PC-3 (cell line): ENCODE measurements at regions not wholly inside any gene's neighbourhood (a gene's known extent, or its start where the extent isn't known, plus 50 kb on each side); places are given as distances from the start of the nearest gene placed in this dataset.

Experiments used
- ATAC-seq: fragments of 200-7000 bp; cut with Tn5 transposase; 2 replicates; pipeline ENCODE4 v1.9.1; 2020; ENCODE audit warnings: mild to moderate bottlenecking, moderate library complexity
- BruUV-seq: library from RNA; stranded (reverse); fragments of 400-500 nt; replicated peaks from 2 replicates; lab custom pipeline; 2021; lab: Mats Ljungman, UMichigan
- CTCF ChIA-PET: fragments of 300-600 bp; sonication (Branson Sonifier 250); formaldehyde crosslinking; loops from one replicate; lab custom pipeline; 2022; ENCODE audit warnings: antibody characterized with exemption; lab: Charles Lee
- POLR2A ChIA-PET: fragments of 300-600 bp; sonication (Branson Sonifier 250); formaldehyde crosslinking; loops from one replicate; lab custom pipeline; 2022; ENCODE audit warnings: antibody characterized with exemption; ENCODE audit not compliant: unreplicated experiment; lab: Charles Lee
- DNase-seq: peaks from one replicate; pipeline ENCODE4 v3.0.0-alpha.2; 2015
- H2AFZ ChIP-seq: fragments of 300-600 bp; sonication (generic); 2 replicates; pipeline ENCODE4 v1.6.0; 2016; ENCODE audit warnings: antibody characterized with exemption, low read length
- H3F3A ChIP-seq: fragments of 300-600 bp; sonication (generic); one replicate; pipeline ENCODE4 v1.6.0; 2017; ENCODE audit warnings: antibody characterized with exemption, low read length, control low read depth, mild to moderate bottlenecking; ENCODE audit not compliant: unreplicated experiment
- H3K27ac ChIP-seq: fragments of 300-600 bp; sonication (generic); 2 replicates; pipeline ENCODE4 v1.5.1; 2016; ENCODE audit warnings: mild to moderate bottlenecking, low read length
- H3K27me3 ChIP-seq: fragments of 300-600 bp; sonication (generic); 2 replicates; pipeline ENCODE4 v1.6.1; 2016; ENCODE audit warnings: low read length, mixed read lengths
- H3K36me3 ChIP-seq: fragments of 300-600 bp; sonication (generic); 2 replicates; pipeline ENCODE4 v1.6.1; 2016; ENCODE audit warnings: low read depth, mixed run types, low read length, mixed read lengths
- H3K4me1 ChIP-seq: fragments of 300-600 bp; sonication (generic); 2 replicates; pipeline ENCODE4 v1.5.1; 2016; ENCODE audit warnings: low read length; ENCODE audit not compliant: insufficient read depth
- H3K4me2 ChIP-seq: fragments of 300-600 bp; sonication (generic); 2 replicates; pipeline ENCODE4 v1.6.0; 2016; ENCODE audit warnings: low read length
- H3K4me3 ChIP-seq: fragments of 300-600 bp; sonication (generic); 2 replicates; pipeline ENCODE4 v1.5.1; 2016; ENCODE audit warnings: mild to moderate bottlenecking, low read length, mixed read lengths
- H3K79me2 ChIP-seq: fragments of 300-600 bp; sonication (generic); 2 replicates; pipeline ENCODE4 v1.6.1; 2017; ENCODE audit warnings: low read length, mixed read lengths
- H3K9ac ChIP-seq: fragments of 300-600 bp; sonication (generic); 2 replicates; pipeline ENCODE4 v1.6.0; 2016; ENCODE audit warnings: mild to moderate bottlenecking, low read length
- H3K9me2 ChIP-seq: fragments of 300-600 bp; sonication (generic); replicated peaks from 2 replicates; pipeline ENCODE4 v1.6.1; 2016; ENCODE audit warnings: mixed run types, low read length, mixed read lengths
- H3K9me3 ChIP-seq: fragments of 300-600 bp; sonication (generic); 2 replicates; pipeline ENCODE4 v1.6.1; 2016; ENCODE audit warnings: low read length, mixed read lengths
- H4K20me1 ChIP-seq: fragments of 300-600 bp; sonication (generic); 2 replicates; pipeline ENCODE4 v1.6.1; 2016; ENCODE audit warnings: low read length, mixed read lengths
- EZH2 ChIP-seq: fragments of 300-600 bp; sonication (generic); IDR thresholded peaks from one replicate; pipeline ENCODE4 v1.6.1; 2017; ENCODE audit warnings: antibody characterized with exemption, mild to moderate bottlenecking, low read length; ENCODE audit not compliant: unreplicated experiment
- EZH2phosphoT487 ChIP-seq: fragments of 300-600 bp; sonication (generic); IDR thresholded peaks from 2 replicates; pipeline ENCODE4 v1.6.1; 2018; ENCODE audit warnings: mild to moderate bottlenecking, antibody characterized with exemption, low read length, borderline replicate concordance
- intact Hi-C: fragments of 100-400 bp; cut with micrococcal nuclease; formaldehyde crosslinking; loops from 2 replicates; pipeline ENCODE4 v1.9.0; 2023
- TF ChIP-seq, protein P1 (sequence below): fragments of 300-600 bp; sonication (generic); conservative IDR thresholded peaks from 2 replicates; pipeline ENCODE4 v1.5.1; 2017; ENCODE audit warnings: antibody characterized with exemption, low read depth, mild to moderate bottlenecking, low read length

DNA sequence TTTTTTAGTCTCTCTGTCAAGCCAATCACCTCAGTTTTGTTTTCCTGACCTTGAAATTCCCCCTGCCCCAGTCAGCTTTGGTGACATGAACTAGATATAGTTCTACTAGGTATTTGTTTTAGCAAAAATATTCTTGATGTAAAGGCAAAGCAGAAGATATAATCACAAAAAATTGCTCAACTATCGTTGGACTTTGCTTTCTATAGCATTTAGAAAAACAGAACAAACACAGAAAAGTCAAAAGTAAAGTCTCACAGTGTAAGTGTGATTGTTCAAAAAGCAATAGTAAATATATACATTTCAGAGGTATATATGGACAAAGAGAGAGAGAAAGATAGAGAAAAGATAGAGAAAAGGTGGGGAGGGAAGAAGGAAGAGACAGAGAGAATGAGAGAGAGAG is 305.9 kb downstream of the ADGRL2 start:
- Histone ChIP-seq H4K20me1 (no peaks in the 10 kb centered on the region), H3K4me2 (no peak overlapping the region), H3K4me1 (no peaks in the 10 kb centered on the region), H3K27ac (no peak overlapping the region), H3F3A (no peaks in the 10 kb centered on the region), H3K27me3 (no peaks in the 10 kb centered on the region), H3K9me3 (no peaks in the 10 kb centered on the region), H3K36me3 (no peaks in the 10 kb centered on the region), H3K9me2 (no peaks in the 10 kb centered on the region), H3K79me2 (no peaks in the 10 kb centered on the region), H3K4me3 (no peak overlapping the region), H2AFZ (no peak overlapping the region), H3K9ac (no peak overlapping the region)
- DNase-seq (no peak), ATAC-seq (no peak)
- ChIA-PET POLR2A (interaction anchor here (0.6 kb wide), 1 partner anchor 11 kb away, joined by 3 read pairs; no protein-coding TSS in a partner anchor), CTCF (no interaction called here)
- no TSS peak for BruUV-seq
- intact Hi-C loops, result no loop called here
- TF ChIP-seq, protein P1, sequence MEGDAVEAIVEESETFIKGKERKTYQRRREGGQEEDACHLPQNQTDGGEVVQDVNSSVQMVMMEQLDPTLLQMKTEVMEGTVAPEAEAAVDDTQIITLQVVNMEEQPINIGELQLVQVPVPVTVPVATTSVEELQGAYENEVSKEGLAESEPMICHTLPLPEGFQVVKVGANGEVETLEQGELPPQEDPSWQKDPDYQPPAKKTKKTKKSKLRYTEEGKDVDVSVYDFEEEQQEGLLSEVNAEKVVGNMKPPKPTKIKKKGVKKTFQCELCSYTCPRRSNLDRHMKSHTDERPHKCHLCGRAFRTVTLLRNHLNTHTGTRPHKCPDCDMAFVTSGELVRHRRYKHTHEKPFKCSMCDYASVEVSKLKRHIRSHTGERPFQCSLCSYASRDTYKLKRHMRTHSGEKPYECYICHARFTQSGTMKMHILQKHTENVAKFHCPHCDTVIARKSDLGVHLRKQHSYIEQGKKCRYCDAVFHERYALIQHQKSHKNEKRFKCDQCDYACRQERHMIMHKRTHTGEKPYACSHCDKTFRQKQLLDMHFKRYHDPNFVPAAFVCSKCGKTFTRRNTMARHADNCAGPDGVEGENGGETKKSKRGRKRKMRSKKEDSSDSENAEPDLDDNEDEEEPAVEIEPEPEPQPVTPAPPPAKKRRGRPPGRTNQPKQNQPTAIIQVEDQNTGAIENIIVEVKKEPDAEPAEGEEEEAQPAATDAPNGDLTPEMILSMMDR, result no peak
- TF ChIP-seq EZH2phosphoT487 (no peak), EZH2 (no peak)

DNA sequence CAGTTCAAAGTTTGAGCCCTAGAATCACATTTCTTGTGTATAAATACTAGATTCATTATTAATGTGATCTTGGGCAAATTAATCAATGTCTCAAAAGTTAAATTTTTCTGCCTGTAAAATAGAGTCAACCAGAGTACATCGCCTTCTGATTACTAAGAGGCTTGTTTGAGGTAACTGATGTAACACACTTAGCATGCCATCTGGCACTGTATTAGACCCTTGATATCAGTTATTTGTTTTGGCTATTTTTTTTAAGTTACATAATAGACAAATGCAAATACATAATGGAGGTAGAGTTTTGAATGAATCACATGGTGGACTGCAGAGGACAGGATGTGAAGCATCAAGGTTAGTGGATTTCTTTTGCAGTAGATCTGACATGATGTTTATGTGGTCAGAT is 298.4 kb downstream of the ADGRL2 start:
- intact Hi-C loops, result no loop called here
- Histone ChIP-seq H3K4me2 (no peak overlapping the region), H3K9ac (no peak overlapping the region), H3K79me2 (no peaks in the 10 kb centered on the region), H2AFZ (no peak overlapping the region), H4K20me1 (no peaks in the 10 kb centered on the region), H3F3A (no peaks in the 10 kb centered on the region), H3K9me3 (no peaks in the 10 kb centered on the region), H3K4me3 (no peak overlapping the region), H3K27ac (no peak overlapping the region), H3K27me3 (peaks cover 20% of the 10 kb centered on the region; the same call in 1 of the 2 replicates), H3K4me1 (no peaks in the 10 kb centered on the region), H3K9me2 (no peaks in the 10 kb centered on the region), H3K36me3 (no peaks in the 10 kb centered on the region)
- TF ChIP-seq, protein P1, result no peak
- TF ChIP-seq EZH2phosphoT487 (no peak), EZH2 (no peak)
- ChIA-PET POLR2A (no interaction called here), CTCF (no interaction called here)
- DNase-seq (no peak), ATAC-seq (no peak)
- no TSS peak for BruUV-seq

DNA sequence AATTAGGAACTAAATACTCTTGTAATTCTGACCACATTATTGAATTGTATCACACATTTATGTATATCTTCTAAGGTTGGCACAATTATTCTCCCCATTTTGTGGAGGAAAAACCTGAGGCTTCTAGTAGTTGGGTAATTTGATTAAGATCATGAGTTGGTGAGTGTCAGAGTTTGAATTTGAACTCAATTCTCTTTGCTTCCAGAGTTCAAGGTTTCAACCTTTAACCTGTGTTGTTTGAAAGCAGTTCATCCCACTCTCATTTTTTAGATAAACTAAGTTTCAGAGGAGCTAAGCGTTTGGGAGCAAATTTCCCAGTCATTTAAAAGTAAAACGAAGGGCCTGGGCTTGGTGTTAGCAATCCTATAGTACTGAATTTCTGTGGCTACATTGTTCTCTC is 293.4 kb downstream of the ADGRL2 start:
- BruUV-seq, result no TSS peak
- Histone ChIP-seq H3K9ac (no peak overlapping the region), H3F3A (no peaks in the 10 kb centered on the region), H3K27ac (no peak overlapping the region), H3K4me2 (no peak overlapping the region), H3K9me3 (no peaks in the 10 kb centered on the region), H3K27me3 (peaks cover 21% of the 10 kb centered on the region; the same call in 1 of the 2 replicates), H3K79me2 (no peaks in the 10 kb centered on the region), H3K9me2 (no peaks in the 10 kb centered on the region), H3K4me3 (no peak overlapping the region), H3K4me1 (no peaks in the 10 kb centered on the region), H4K20me1 (no peaks in the 10 kb centered on the region), H3K36me3 (no peaks in the 10 kb centered on the region), H2AFZ (no peak overlapping the region)
- TF ChIP-seq, protein P1, result no peak
- TF ChIP-seq EZH2 (no peak), EZH2phosphoT487 (no peak)
- intact Hi-C loops, result no loop called here
- POLR2A ChIA-PET, result no interaction called here
- no peak for DNase-seq
- ATAC-seq, result no peak
- CTCF ChIA-PET, result no interaction called here
